Thymus (tissue), 11 donors: ENCODE measurements at regions not wholly inside any gene's neighbourhood (a gene's known extent, or its start where the extent isn't known, plus 50 kb on each side); places are given as distances from the start of the nearest gene placed in this dataset.

Source experiments
- DNase-seq, 9 donors: peaks; one replicate each; pipeline ENCODE4 v3.0.0-alpha.2; 2013; ENCODE audit warnings: low spot score in 9 of 9, low read depth in 6 of 9, missing footprints in 1 of 9
- H3K27ac ChIP-seq, 2 donors: one replicate each; pipeline ENCODE4 v1.5.1; 2013; ENCODE audit warnings: control low read depth in 1 of 2, low read depth in 1 of 2, low read length in 1 of 2, mild to moderate bottlenecking in 1 of 2, moderate library complexity in 1 of 2
- H3K27me3 ChIP-seq, 2 donors: one replicate each; pipeline ENCODE4 v1.5.1; 2013; ENCODE audit warnings: low read length in 1 of 2; ENCODE audit not compliant: control insufficient read depth in 2 of 2, insufficient read depth in 1 of 2
- H3K36me3 ChIP-seq, 2 donors: one replicate each; pipeline ENCODE4 v1.5.1; 2013; ENCODE audit warnings: low read length in 1 of 2, mild to moderate bottlenecking in 1 of 2, moderate library complexity in 1 of 2; ENCODE audit not compliant: control insufficient read depth in 2 of 2, insufficient read depth in 2 of 2
- H3K4me1 ChIP-seq, 2 donors: one replicate each; pipeline ENCODE4 v1.5.1; 2013; ENCODE audit warnings: low read length in 2 of 2; ENCODE audit not compliant: control insufficient read depth in 2 of 2, insufficient read depth in 2 of 2
- H3K4me3 ChIP-seq, 2 donors: one replicate each; pipeline ENCODE4 v1.5.1; 2013; ENCODE audit warnings: low read length in 2 of 2, control low read depth in 1 of 2, mild to moderate bottlenecking in 1 of 2
- H3K9me3 ChIP-seq, 2 donors: one replicate each; pipeline ENCODE4 v1.5.1; 2013; ENCODE audit warnings: low read length in 1 of 2, mild to moderate bottlenecking in 1 of 2; ENCODE audit not compliant: control insufficient read depth in 2 of 2, insufficient read depth in 1 of 2
- WGBS: extraction: QIAGEN DNeasy Blood & Tissue Kit; methylation state at CpG from one replicate; pipeline ENCODE4 v1.1.7; 2013; 5-methylcytosine and 5-hydroxymethylcytosine counted together
- donor health status: healthy.

DNA sequence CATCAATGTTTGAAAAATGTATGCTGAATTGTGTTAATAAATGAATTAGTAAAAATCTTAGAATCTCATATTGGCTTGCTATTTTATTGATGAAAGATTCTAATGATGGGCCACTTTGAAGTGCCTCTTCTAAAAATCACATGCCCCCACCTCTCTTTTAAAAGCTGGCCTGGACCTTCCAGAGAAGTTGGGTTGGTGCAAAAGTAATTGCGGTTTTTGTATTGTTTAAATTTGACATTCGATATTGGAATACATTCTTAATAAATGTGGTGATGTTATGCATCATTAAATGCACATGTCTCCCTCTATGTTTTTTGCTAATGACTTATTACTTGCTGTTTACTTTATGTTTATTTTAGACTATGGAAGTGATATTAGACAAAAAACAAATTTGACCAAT lies 314.6 kb upstream of the C16orf82 start:
- 99% methylated on average over 2 of the region's 2 CpGs for WGBS
- H3K27me3 ChIP-seq, result no peaks in the 10 kb centered on the region
- DNase-seq, result no peak
- no peak overlapping the region for H3K4me3 ChIP-seq
- no peak overlapping the region for H3K27ac ChIP-seq
- no peaks in the 10 kb centered on the region for H3K9me3 ChIP-seq
- H3K4me1 ChIP-seq, result no peaks in the 10 kb centered on the region
- H3K36me3 ChIP-seq, result no peaks in the 10 kb centered on the region

DNA sequence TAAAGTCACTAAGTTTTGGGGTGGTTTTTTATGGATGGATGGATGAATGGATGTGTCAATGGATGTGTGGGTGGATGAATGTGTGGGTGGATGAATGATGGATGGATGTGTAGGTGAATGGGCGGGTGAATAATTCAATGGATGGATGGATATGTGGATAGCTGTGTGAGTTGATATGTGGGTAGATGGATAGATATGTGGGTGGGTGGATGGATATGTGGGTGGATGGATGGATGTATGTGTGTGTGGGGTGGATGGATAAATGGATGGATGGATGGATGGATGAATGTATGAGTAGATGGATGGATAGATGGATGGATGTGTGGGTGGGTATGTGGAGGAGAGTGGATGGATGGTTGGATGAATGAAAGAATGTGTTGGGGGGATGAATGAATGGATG lies 310.1 kb upstream of the C16orf82 start:
- no peaks in the 10 kb centered on the region for H3K9me3 ChIP-seq
- no peaks in the 10 kb centered on the region for H3K36me3 ChIP-seq
- no peaks in the 10 kb centered on the region for H3K4me1 ChIP-seq
- H3K27me3 ChIP-seq, result no peaks in the 10 kb centered on the region
- no peak overlapping the region for H3K4me3 ChIP-seq
- no peak overlapping the region for H3K27ac ChIP-seq
- no peak for DNase-seq
- WGBS, result 0% methylated on average over 1 of the region's 1 CpG

DNA sequence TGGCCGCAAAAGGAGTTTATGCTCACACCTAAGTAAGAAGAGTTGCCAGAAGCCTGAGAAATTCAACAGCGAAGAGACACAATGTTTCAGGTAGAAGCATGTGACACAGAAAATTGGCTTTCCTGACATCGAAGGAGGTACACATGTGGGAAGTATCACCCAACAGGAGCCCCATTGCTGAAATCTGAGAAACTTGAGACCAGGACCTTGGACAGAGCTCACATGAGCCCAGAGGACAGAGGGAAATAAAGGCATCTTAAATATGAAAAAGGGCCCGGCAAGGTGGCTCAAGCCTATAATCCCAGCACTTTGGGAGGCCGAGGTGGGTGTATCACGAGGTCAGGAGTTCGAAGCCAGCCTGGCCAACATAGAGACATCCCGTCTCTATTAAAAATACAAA lies 304.1 kb upstream of the C16orf82 start:
- Histone ChIP-seq H3K4me1 (no peaks in the 10 kb centered on the region), H3K36me3 (no peaks in the 10 kb centered on the region), H3K4me3 (no peak overlapping the region), H3K27ac (no peak overlapping the region), H3K9me3 (no peaks in the 10 kb centered on the region), H3K27me3 (no peaks in the 10 kb centered on the region)
- 86% methylated on average over 8 of the region's 8 CpGs for WGBS
- no peak for DNase-seq

DNA sequence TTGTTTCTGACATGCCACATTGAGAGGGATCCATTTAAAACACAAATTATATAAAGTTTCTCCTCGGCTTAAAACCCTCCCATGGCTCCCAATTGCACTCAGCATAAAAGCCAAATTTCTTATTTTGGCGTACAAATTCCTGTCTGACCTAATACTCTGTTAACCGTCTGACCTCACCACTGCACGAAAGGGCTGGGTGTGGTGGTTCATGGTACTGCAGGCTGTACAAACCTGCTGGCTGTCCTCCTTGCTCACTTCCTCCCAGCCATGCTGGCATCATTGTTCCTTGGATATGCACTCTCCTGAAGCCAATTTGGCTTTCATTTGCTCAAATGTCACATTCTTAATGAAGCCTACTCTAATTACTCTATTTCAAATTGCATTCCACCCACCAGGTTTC lies 301.6 kb upstream of the C16orf82 start:
- no peaks in the 10 kb centered on the region for H3K27me3 ChIP-seq
- no peaks in the 10 kb centered on the region for H3K4me1 ChIP-seq
- H3K36me3 ChIP-seq, result no peaks in the 10 kb centered on the region
- H3K4me3 ChIP-seq, result no peak overlapping the region
- no peak for DNase-seq
- 43% methylated on average over 4 of the region's 4 CpGs for WGBS
- H3K27ac ChIP-seq, result no peak overlapping the region
- no peaks in the 10 kb centered on the region for H3K9me3 ChIP-seq

DNA sequence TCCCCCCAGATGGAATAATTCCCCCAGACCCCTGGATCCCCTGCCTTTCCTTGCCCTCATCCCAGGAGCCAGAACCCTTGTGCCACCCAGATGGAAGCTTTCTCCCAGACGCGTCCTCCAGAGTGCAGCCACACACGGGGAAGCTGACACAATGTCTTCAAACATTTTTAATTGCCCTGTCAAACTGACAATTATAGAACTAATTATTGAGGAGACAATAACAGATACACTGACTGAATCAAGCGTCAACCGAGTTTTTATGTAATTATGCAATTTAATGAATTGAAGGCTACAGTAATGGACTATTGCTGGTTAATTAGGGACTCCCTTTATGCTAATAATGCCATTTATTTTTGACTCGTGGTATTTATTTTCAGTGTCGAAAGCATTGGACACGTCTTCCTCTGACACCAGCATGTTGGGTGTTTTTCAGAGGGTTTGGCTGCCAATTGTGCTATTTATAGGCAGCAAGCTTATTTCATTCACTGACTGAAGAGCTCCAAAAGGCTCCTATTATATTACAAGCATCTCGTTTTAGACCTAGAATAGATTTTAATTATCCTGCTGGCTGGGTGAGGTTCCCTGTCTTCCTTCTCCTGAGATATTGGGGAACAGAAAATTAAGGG lies 298.2 kb upstream of the C16orf82 start:
- Histone ChIP-seq H3K27me3 (no peaks in the 10 kb centered on the region), H3K36me3 (no peaks in the 10 kb centered on the region), H3K4me1 (no peaks in the 10 kb centered on the region), H3K4me3 (no peak overlapping the region), H3K9me3 (no peaks in the 10 kb centered on the region), H3K27ac (no peak overlapping the region)
- 82% methylated on average over 9 of the region's 9 CpGs for WGBS
- no peak for DNase-seq

DNA sequence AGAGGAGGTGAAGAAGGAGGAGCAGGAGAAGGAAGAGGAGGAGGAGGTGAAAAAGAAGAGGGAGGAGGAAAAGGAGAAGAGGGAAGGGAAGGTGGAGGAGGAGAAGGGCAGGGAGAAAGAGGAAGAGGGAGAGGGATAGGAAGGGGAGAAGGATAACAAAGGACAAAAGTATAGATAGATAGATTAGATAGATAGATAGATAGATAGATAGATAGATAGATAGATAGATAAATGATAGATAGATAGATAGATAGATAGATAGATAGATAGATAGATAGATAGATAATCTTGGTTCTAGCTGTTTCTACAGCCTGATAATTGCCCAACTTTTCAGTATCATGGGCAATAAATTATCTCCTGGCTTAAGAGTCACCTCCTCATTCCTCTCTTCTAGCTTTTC lies 296.2 kb upstream of the C16orf82 start:
- no peaks in the 10 kb centered on the region for H3K4me1 ChIP-seq
- H3K9me3 ChIP-seq, result no peaks in the 10 kb centered on the region
- no peak overlapping the region for H3K4me3 ChIP-seq
- DNase-seq, result no peak
- H3K27me3 ChIP-seq, result no peaks in the 10 kb centered on the region
- no peak overlapping the region for H3K27ac ChIP-seq
- H3K36me3 ChIP-seq, result no peaks in the 10 kb centered on the region

DNA sequence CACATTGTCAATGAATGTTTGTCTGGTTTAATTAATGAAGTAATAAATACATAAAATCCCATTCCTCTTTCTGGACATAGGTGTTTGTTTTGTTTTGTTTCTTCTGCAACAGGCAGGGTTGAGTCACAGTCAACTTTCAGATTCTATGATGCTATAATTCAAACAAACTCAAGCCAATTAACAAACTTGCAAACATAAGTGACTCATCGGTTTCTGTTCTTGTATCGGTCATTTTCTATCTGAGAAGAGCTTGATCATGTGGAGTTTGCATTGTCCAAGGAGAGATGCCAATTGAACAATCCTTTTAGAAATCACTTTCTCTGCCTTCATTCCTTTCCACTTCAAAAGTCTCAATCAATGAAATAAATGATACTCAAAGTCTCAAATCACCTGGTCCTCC lies 294.2 kb upstream of the C16orf82 start:
- H3K9me3 ChIP-seq, result no peaks in the 10 kb centered on the region
- 39% methylated on average over 2 of the region's 2 CpGs for WGBS
- no peaks in the 10 kb centered on the region for H3K36me3 ChIP-seq
- no peak overlapping the region for H3K4me3 ChIP-seq
- DNase-seq, result no peak
- H3K27ac ChIP-seq, result no peak overlapping the region
- no peaks in the 10 kb centered on the region for H3K4me1 ChIP-seq
- H3K27me3 ChIP-seq, result no peaks in the 10 kb centered on the region

DNA sequence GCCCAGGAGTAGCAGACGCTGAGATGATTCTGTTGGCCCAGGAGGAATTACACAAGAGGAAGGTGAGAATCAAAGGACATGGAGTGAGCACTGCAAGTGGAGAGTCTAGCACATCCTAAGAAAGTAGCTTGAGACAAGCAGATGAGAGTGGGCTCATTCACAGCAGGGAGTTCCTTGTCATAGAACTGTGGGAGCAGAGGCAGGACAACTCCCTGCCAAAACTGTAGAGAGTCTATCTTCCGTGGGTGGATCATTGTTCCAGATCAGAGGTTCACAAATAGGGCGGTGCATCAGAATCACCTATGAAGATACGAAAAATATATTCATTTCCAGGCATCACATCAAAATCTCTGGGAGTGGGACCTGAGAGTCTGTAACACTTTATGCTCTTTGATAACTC lies 288.9 kb upstream of the C16orf82 start:
- H3K36me3 ChIP-seq, result no peaks in the 10 kb centered on the region
- no peak overlapping the region for H3K27ac ChIP-seq
- no peaks in the 10 kb centered on the region for H3K4me1 ChIP-seq
- DNase-seq, result no peak
- WGBS, result 93% methylated on average over 4 of the region's 4 CpGs
- H3K4me3 ChIP-seq, result no peak overlapping the region
- H3K27me3 ChIP-seq, result no peaks in the 10 kb centered on the region
- no peaks in the 10 kb centered on the region for H3K9me3 ChIP-seq

DNA sequence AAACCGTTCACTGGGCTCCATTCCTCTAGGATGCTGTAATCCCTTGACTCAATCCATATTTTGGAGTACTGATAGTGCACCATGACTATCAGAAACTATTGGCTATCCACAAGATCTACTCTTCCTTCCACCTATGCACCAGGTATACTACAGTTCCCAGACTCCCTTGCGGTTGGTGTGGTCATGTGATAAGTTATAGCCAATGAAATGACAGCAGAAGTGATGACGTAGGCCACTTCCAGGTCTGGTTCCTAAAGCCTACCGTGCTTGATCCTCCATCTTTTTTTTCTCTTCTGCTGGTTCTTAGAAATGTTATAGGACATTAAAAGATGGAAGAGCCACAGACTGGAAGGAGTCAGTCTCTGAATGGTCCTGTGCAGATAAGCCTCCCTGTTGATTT lies 278.8 kb upstream of the C16orf82 start:
- Histone ChIP-seq H3K4me1 (no peaks in the 10 kb centered on the region), H3K4me3 (no peak overlapping the region), H3K27me3 (no peaks in the 10 kb centered on the region), H3K27ac (no peak overlapping the region), H3K9me3 (no peaks in the 10 kb centered on the region), H3K36me3 (no peaks in the 10 kb centered on the region)
- no peak for DNase-seq
- 60% methylated on average over 4 of the region's 4 CpGs for WGBS

DNA sequence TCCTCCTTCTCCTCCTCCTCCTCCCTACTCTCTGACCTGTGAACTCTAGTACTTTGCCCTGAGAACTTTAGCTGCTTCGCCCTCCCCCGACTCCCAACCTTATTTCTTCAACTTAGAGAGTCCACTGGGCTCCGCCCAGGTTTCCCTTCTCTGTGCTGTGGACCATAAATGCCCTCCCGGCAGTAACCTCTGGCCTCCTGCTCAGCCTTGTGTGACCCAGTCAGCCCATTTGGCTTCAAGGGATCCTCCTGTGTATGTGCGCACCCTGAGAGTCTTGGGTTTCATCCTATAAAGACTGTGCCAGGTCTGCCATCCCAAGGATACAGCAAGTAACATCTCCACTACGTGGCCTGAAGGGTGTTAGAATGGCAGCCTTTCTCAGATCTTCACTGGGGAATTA lies 275.6 kb upstream of the C16orf82 start:
- Histone ChIP-seq H3K27me3 (no peaks in the 10 kb centered on the region), H3K36me3 (no peaks in the 10 kb centered on the region), H3K4me3 (no peak overlapping the region), H3K4me1 (no peaks in the 10 kb centered on the region), H3K27ac (no peak overlapping the region), H3K9me3 (no peaks in the 10 kb centered on the region)
- 67% methylated on average over 6 of the region's 6 CpGs for WGBS
- DNase-seq, result no peak
